Hematopoietic multipotent progenitor cell treated with erythropoietin and hydrocortisone succinate and interleukin-3 and kit ligand, for 17 days (in vitro differentiated cells): ENCODE measurements at regions not wholly inside any gene's neighbourhood (a gene's known extent, or its start where the extent isn't known, plus 50 kb on each side); places are given as distances from the start of the nearest gene placed in this dataset.
"Not testable (repeated sequence)": the region's sequence is repeated elsewhere in the genome, so short reads cannot be mapped to it uniquely, and the experiment has no call there.

Experiments
- DNase-seq: peaks from one replicate; pipeline ENCODE4 v3.0.0-alpha.2; 2015; ENCODE audit warnings: low spot score

DNA sequence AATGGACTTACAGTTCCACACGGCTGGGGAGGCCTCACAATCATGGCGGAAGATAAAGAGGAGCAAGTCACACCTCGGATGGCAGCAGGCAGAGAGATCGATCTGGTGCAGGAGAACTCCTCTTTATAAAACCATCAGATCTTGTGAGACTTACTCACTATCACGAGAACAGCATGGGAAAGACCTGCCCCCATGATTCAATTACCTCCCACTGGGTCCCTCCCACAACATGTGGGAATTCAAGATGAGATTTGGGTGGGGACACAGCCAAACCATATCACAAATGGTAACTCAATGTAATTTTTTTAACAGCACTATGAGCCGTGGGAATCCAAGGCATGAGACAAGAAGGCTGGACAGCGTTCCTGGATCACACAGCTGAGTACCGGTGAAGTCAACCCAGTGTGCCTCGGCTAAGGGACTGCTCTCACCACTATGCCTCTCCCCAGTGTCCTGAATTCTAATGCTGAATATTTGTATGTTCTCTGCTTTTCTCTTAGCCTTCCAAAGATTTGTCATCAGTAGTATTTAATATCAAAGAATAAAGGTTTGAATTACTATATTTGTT is 84.3 kb downstream of the IRS2 start:
- not testable (repeated sequence) for DNase-seq

DNA sequence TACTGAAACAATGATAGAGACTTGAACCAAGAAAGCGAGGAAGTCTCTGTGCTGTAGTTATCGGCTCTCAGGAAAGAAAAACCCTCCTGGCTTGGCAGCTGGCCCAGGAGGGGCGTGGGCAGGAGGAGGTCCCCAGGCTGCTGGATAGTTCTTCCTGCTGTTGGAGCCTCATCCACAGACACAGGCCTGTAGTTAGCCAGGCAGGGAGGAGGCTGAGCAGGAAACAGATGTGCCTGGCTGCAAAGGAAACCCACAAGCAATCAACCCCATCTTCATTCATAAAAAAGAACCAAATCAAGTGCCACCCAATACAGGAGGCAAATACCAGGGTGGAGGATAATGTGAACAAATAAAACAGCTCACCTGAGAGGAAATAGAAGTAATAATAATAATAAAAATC is 86.2 kb downstream of the IRS2 start:
- DNase-seq: peak; percentile 24

DNA sequence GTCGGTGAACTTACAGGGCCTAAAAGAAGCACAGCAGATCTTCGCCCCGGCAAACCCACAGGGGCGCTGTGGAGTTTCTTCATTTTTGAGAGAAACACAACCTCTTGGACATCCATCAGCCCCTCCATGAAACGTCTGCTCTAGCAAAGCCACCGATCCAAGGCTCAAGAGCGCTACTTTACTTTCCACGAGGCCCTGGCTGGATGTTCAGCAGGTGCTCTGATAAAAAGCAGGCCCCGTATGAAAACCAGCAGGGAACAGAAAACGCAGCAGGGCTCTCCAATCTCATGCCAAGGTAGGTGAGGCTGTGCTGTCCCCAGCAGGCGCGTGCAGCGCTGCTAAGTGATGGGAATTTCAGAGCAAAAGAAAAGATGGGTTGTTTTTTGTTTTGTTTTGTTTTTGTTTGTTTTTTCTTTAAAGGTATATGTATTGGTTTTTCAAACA is 86.7 kb downstream of the IRS2 start:
- peak; percentile 15 for DNase-seq

DNA sequence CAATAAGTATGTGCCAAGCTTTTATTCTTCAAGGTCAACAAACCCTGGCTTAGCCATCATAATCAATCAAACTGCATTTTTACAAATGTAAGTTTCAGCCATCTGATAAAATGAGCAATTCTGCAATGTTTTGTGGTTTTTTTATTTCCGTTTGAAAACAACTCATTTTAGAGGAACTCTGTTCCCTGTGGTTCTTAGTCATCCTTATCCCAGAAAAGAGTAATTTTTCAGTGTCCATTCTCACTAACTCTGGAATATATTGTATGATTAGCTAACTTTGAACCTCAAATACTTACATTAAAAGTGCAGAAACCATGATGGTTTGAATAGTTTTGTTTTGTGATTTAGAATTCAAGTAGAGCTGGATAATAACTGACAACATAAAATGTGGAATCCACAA is 87.6 kb downstream of the IRS2 start:
- DNase-seq: no peak

DNA sequence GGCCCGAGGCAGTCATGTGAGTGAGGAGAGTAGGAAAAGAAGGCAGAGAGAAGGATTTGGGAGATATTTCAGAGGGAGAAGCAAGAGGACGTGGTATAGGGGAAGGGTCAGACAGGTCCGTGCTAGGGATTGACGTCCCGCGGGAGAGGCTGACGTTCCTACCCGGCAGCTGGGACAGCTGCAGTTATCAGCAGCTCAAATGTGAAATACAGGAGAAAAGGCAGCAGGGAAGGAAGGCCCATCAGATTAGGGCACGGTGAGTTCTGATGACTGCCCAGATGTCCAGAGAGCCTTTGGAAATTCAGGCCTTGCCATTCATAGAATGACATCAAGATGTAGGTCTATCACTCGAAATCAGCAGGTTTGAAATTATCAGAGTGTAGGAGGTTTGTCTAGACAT is 88.4 kb downstream of the IRS2 start:
- DNase-seq: no peak

DNA sequence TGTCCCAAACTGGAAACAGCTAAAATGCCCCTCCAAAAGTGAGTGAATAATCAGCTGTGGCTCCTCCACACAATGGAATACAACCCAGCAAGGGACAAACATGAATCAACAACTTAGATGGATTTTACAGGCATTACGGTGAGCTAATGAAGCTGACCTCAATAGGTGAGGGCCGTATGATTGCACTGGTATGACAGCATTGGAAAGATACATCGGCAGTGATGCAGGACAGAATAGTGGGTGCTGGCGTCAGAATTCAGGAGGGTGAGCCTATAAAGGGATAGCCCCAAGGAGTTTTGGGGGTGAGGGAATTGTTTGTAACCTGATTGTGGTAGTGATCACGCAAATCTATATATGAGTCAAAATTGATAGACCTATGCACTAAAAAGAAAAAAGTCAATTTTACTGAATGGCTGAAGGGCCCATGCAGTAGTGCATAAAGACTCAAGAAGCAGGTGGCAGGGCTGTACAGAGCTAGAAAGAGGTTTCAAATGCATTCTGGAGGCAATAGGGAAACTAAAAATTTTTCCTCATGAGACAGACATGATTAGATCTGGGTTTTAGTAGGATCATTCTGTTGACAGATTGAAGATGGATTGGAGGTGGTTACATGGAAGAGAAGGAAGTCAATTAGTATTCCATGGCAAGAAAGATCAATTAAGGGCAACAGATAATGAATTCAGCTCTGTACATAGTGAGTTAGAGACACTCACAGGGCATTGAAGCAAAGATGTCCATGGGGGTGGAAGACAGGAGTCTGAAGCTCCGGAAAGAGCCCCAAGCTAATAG is 90.8 kb downstream of the IRS2 start:
- DNase-seq: no peak

DNA sequence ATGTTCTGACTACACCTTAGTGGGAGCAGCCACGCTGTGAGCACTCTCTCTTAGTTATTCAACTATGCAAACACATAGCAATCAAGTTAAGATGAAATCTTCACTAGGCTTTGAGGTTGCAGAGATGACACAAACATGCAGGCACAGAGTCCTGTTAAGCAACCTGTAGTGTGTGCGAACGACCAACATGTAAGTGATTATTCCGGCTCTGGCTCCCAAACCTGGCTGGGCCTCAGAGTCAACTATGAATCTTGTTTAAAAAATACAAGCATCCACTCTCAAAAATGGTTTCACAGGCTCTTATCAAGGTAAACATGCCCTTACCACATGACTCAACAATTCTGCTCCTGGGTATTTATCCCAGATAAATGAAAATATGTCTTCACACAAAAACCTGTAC is 91.4 kb downstream of the IRS2 start:
- peak; percentile 42 for DNase-seq

DNA sequence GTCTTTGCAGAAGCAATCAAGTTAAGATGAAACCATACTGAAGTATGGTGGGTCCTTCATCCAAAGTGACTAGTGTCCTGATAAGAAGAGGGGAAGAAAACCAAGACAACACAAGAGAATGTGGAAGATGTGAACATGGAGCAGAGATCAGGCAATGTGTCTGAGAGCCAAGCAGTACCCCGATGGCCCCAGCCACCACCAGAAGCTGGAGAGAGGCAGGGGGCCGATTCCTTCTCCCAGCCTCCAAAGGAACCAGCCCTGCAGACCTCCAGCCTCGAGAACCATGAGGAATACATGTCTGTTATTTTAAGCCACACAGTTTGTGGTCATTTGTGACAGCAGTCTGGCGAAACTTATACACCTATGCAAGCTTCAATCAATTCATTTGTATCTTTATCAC is 93.2 kb downstream of the IRS2 start:
- no peak for DNase-seq

DNA sequence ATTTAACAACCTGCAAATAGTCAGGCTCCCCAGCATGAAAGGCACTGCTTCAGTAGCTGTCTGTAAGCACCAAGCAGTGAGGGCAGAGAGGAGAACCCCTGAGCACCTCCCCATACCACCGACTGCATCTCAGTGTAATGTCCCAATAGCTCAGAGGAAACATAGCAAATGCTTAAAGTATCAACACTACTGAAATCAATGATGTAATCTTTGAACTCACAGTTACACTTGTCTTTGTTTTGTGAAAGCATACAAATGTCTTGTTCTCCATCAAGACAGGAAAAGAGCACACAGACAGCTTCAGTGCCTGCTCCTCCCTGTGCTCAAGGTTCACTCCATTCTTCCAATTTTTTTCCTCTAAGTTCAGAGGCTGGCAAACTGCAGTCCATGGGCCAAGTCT is 94.7 kb downstream of the IRS2 start:
- no peak for DNase-seq

DNA sequence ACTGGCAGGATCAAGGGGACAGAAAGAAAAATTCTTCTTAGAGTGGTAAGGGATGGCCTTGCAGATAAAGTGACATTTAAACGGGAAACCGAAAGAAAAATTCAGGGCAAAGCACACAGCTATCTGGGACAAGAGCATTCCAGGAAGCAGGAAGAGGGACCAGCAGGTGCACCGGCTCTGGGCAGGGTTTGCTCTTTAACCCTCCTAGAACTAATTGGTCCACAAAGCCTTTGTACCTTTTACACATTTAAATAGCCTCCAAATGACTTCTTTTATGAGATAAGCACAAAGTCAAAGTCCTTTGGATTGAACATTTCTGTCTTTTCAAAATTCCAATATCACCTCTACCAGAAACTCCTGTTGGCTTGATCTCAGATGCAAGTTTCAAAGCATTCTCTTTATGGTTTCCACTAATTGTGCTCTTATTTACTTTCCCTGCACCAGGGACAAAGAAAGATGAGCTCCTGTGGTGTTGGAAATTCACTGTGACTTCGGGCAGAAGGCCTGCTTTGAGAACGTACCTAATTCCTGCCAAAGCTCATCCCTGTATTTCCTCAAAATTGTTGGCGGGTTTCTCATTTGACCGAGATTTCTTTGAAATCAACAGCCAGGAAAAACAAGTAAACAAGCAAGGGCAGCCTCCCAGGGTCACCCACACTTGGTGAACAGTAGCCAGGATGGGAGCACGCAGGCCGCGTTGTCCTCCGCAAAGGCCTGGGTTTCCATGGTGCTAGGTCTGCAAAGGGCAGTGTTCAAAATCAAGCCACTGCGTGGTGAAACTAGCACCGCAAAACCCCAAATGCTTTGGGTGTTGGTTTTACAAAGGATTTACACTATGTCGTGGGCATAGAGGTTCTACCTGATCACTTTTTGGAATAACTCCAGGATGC is 98.6 kb downstream of the IRS2 start:
- no peak for DNase-seq

DNA sequence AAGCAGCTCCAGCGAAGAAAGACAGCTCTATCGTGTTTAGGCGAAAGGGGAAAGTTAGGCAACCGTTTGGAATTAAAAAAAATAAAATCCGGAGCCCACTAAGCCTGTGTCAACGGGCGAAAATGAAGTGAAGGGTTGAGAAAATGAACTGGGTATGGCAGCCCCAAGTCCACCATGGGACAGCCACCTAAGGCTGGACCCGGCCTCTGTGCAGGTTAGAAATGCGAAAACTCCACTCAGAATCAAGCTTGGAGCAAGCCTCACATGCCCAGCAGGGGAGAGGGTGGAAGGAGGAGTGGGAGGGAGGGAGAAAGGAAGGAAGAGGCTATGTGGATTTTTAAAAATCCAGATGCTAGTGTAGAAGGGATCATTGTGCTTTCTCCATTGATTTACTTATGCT is 101.2 kb downstream of the IRS2 start:
- no peak for DNase-seq

DNA sequence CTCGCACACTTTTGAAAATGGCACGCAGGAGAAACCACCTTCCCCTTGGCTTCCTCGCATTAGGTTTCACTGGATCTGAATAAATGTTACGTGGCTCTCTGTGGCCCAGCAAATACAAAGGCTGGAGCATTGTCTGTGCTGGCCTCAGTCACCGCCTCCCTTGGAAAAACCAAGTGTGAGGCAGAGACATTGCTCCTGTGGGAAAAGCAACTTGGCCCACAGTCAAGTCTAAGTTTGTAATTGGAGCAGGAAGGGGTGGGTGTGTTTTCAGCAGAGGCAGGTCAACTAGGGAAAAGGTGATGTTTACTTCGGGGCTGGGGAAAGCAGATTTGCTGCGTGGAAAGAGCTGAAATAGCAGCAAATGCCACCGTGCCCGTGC is 101.6 kb downstream of the IRS2 start:
- DNase-seq: no peak

DNA sequence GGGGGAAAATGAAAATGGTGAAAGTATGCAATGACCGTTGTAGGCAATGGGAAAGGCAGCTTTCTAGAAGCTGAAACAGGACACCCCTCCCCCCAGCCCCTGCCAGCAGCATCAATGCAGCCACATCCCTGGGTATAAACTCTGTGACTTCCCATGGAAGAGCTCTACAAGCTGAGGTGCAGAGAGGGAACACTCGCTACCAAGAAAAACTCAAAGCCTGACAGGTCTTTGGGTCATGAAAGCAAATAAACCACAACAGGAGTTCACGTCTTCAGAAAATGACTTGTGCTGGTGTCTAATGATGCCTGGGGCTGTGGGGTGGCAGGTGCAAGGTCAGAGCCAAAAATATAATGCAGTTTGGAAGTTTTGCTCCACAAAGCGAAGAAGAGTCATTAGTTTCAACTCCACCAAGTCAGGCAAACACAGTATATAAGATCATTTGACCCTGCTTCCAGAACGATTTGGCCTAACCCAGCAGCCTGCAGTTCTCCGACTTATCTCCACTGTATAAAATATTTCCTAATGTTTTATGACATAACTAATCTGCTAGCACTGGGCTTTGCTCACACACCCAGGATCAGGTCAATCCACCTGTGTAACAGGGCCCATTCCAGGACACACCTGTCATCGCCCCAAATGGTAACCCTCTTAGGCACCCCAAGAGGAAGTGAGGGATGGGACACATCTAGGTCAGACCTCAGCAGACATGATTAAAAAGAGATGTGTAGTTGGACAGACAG is 102.1 kb downstream of the IRS2 start:
- no peak for DNase-seq

DNA sequence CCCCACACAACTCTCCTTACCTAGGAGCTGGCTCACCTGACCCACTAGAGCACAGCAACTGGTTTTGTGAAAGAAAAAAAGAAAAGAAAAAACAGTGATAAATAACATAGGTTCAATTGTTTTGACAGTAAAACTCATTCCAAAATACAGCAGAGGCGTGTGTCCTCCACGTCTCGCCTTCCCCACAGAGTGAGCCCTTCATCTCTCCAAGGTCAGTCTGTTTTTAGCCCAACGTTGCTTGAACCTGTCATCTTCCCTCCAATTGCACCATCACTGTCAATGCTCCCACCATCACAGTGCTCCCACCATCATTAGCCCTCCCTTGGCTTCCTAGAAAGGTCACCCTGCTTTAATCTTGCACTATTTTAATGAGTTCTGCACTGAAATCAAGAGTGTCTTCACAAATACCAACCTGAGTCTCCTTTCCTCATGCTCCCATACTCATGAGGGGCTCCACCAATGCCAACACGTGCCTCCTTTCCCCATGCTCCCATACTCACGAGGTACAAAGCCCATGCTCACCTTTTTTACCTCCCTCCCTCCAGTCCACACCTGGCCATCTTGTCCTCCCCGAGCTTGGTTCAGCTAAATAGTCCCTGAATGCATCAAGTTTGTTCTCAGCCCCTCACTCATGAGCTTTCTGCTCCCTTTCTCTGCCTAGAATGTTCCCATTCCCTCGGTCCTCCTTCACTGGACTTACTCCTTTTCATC is 103.7 kb downstream of the IRS2 start:
- no peak for DNase-seq

DNA sequence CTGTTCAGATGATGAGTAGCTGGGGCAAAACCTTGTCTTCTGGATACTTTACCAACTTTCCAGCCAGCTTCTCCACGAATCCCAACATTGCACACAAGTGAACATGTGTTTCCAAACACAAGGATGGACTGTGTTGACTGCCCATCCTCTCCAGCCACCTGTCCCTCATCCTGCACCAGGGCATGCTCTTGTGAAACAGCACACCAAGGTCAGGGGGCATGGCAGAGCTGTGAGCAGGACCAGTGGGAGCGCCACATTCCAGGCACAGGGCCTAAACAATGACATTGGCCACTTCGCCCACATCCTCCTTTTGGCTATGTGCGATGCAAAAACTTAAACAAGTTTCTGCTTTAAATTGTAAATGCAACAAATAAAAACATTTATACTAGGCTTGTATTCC is 105.5 kb downstream of the IRS2 start:
- no peak for DNase-seq

DNA sequence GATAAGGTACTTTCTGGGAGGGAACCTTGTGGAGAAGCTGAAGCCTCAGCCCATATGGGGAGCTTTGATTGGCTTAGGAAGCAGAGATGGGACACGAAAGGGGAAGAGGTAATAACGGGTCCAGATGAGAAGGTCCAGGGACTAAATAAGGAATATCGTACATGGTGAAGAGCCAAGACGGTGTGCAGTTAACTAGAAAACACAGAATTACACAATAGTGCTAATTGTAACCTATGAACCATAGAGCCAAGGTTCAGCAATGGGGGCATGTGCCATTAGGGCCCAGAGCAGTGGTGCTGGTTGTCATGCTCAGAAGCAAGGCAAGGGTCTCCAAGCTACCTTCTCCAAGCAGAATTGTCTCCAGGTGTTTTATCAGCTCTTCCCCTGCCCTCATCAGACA is 106.1 kb downstream of the IRS2 start:
- DNase-seq: no peak

DNA sequence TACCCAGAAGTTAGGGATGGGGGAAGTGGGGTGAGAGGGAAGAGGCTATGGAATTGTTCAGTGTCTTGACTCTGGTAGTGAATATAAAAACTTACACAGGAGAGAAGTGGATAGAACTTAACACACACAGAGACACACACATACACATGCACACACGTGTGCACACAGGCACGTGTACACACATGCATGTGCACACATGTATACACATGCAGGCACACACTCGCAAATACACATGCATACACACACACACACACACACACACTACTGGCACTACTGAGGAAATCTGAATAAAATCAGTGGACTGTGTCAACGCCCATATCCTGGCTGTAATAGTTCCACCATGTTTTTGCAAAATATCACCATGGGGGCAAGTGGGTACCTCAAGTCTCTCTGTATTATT is 107.9 kb downstream of the IRS2 start:
- no peak for DNase-seq

DNA sequence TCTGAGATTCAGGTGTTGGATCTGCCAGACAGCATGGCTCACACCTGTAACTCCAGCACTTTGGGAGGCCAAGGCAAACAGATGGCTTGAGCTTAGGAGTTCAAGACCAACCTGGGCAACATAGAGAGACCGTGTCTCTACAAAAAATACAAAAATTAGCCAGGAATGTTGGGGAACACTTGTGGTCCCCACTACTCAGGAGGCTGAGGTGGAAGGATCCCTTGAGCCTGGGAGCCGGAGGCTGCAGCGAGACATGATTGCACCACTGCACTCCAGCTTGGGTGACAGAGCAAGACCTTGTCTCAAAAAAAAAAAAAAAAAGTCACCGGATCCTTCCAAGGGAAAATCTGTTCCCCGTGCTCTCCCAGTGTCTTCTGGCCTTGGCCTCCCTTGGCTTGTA is 109.2 kb downstream of the IRS2 start:
- no peak for DNase-seq

DNA sequence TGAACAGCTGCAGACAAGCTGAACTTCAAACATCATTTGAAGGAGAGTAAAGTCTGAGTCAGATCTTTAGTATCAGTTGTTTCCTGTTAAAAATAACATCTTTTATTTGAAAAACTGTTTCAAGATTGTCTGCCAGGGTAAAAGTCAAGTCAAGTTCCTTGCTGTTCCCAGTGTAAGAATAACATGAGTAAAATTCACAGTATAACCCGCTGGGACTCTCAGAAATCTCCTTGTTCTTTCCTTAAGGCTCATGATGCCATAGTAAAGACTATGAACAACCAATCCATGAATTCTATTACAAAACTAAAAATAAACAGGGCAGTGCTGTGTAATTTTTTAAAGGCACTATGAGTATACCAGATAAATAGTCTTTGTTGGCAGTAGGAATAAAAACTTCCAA is 112.9 kb downstream of the IRS2 start:
- no peak for DNase-seq

DNA sequence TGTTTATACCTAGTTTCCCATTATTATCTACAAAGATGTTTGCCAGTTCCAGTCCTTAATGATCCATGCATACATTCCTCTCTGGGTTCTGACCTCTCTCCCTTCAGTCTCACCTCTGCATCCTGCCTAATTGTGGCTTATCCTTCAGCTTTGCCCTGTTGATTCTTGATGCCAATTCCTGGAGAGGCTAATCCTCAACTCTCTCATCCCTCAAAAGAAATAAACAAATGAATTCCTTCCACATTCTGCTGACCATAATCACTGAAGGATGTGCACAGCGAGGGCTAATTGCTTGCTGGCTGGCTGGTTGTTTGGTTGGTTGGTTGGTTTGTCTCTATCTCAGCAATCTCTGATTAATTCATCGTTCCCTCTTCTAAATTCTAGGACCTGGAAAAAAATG is 113.8 kb downstream of the IRS2 start:
- DNase-seq: no peak

DNA sequence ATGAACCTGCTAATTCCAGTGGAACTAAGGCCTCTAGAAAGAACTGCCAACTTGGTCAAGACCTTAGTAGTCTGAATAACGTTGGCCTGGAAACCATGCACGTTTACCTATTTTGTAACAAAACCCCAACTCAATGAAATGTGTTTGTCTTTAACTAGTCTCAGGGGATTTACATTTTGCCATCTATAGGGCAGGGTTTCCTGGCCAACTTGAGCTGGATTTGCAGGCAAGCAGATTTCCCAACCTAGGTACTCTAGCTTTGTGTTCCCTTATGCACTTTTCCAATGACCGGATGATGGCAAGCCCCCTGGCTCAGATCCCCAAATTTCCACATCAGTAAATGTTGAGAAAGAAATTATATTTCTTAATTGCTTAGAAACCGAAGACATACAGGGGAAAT is 114.5 kb downstream of the IRS2 start:
- no peak for DNase-seq

DNA sequence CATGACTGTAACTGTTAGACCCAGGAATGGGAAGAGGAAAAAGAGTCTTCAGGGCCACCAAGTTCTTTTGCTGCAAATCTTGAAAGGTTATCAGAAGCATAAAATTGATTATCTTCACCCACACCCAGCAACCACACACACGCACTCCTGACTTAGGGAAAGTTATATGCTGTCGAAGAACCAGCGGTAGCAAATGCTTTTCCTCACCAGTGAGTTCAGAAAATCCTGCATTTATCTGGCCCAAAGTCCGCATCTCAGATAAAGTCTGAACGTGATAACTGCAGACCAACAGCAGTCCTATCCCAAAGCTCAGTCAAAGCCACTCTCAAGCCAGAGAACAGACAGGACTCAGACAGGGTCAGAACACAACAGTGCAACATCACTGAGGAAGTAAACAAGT is 115.6 kb downstream of the IRS2 start:
- DNase-seq: no peak
